HCT116 (cell line): ENCODE measurements at regions not wholly inside any gene's neighbourhood (a gene's known extent, or its start where the extent isn't known, plus 50 kb on each side); places are given as distances from the start of the nearest gene placed in this dataset.

Experiments
- ATAC-seq: fragments of 200-7000 bp; cut with Tn5 transposase; 2 replicates; pipeline ENCODE4 v1.9.1; 2020; ENCODE audit warnings: mild to moderate bottlenecking, moderate library complexity
- BruUV-seq: library from RNA; stranded (reverse); fragments of 400-500 nt; replicated peaks from 2 replicates; lab custom pipeline; 2021; lab: Mats Ljungman, UMichigan
- CTCF ChIA-PET: fragments of 300-600 bp; sonication (Branson Sonifier 250); formaldehyde crosslinking; loops from one replicate; lab custom pipeline; 2021; ENCODE audit warnings: antibody characterized with exemption; lab: Charles Lee
- POLR2A ChIA-PET: fragments of 300-600, 350-600 bp; sonication (Branson Sonifier 250); formaldehyde crosslinking; loops from one replicate; lab custom pipeline; 2021; ENCODE audit warnings: antibody characterized with exemption; lab: Charles Lee
- RAD21 ChIA-PET, 2 experiments: fragments of 300-600 bp; sonication (Branson Sonifier 250); formaldehyde crosslinking; loops; one replicate each; lab custom pipeline; 2023; ENCODE audit warnings: low total read pairs in 2 of 2; ENCODE audit not compliant: uncharacterized antibody in 2 of 2, unreplicated experiment in 2 of 2, low non-redundant PET in 1 of 2; lab: Charles Lee
- DNase-seq: peaks from one replicate; pipeline ENCODE4 v3.0.0-alpha.2; 2010; ENCODE audit warnings: low read depth, low spot score
- H2AFZ ChIP-seq: fragments of 200-600 bp; shearing (Covaris generic), sonication (generic); 2 replicates; pipeline ENCODE4 v1.6.1; 2017; ENCODE audit warnings: low read depth, mixed run types, mixed read lengths, antibody characterized with exemption, low read length; ENCODE audit not compliant: poor library complexity, severe bottlenecking
- H3K27ac ChIP-seq: 2 replicates; pipeline ENCODE4 v1.5.1; 2012; ENCODE audit warnings: low read depth, low read length
- H3K27me3 ChIP-seq: fragments of 200-600 bp; sonication (generic); 2 replicates; pipeline ENCODE4 v1.6.1; 2016; ENCODE audit warnings: mixed run types, low read length, mixed read lengths; ENCODE audit not compliant: insufficient read depth
- H3K36me3 ChIP-seq, 2 experiments: fragments of 200-500 bp in 1 of 2; fragments of 200-600 bp in 1 of 2; sonication (Bioruptor generic) in 1 of 2; sonication (generic) in 1 of 2; 2 replicates each; pipeline versions ENCODE4 v1.5.1 to v1.6.1; 2014 to 2016; ENCODE audit warnings: low read length in 2 of 2, inconsistent platforms in 1 of 2, mixed read lengths in 1 of 2, mixed run types in 1 of 2; ENCODE audit not compliant: insufficient read depth in 2 of 2, control insufficient read depth in 1 of 2
- H3K4me1 ChIP-seq, 2 experiments: fragments of 200-600 bp in 1 of 2; sonication (generic) in 1 of 2; 2 replicates each; pipeline versions ENCODE4 v1.5.1 to v1.6.1; 2012 to 2017; ENCODE audit warnings: low read length in 2 of 2, inconsistent platforms in 1 of 2, mild to moderate bottlenecking in 1 of 2, mixed read lengths in 1 of 2, mixed run types in 1 of 2, moderate library complexity in 1 of 2; ENCODE audit not compliant: insufficient read depth in 2 of 2, control insufficient read depth in 1 of 2
- H3K4me2 ChIP-seq: fragments of 200-600 bp; sonication (generic); 2 replicates; pipeline ENCODE4 v1.6.1; 2017; ENCODE audit warnings: mixed run types, low read length, mixed read lengths
- H3K4me3 ChIP-seq, 2 experiments: fragments of 200-600 bp in 1 of 2; sonication (generic) in 1 of 2; replicated peaks in 1 of 2; 2 replicates each; pipeline ENCODE4 v1.5.1; 2011 to 2016; ENCODE audit warnings: low read length in 2 of 2, control low read depth in 1 of 2, low read depth in 1 of 2, mild to moderate bottlenecking in 1 of 2, mixed read lengths in 1 of 2, mixed run types in 1 of 2
- H3K79me2 ChIP-seq: fragments of 200-600 bp; sonication (generic); 2 replicates; pipeline ENCODE4 v1.6.1; 2017; ENCODE audit warnings: mild to moderate bottlenecking, mixed run types, low read length, moderate library complexity, mixed read lengths; ENCODE audit not compliant: insufficient read depth
- H3K9ac ChIP-seq: fragments of 200-600 bp; sonication (generic); 2 replicates; pipeline ENCODE4 v1.6.1; 2016; ENCODE audit warnings: low read length, mixed read lengths
- H3K9me2 ChIP-seq: fragments of 200-600 bp; sonication (generic), shearing (Covaris generic); 2 replicates; pipeline ENCODE4 v1.6.1; 2017; ENCODE audit warnings: mixed run types, mild to moderate bottlenecking, moderate library complexity; ENCODE audit not compliant: insufficient read depth
- H3K9me3 ChIP-seq, 2 experiments: fragments of 200-500 bp in 1 of 2; fragments of 200-600 bp in 1 of 2; sonication (Bioruptor generic) in 1 of 2; sonication (generic) in 1 of 2; 2 replicates each; pipeline ENCODE4 v1.6.1; 2014 to 2017; ENCODE audit warnings: low read length in 2 of 2, mixed read lengths in 2 of 2, inconsistent platforms in 1 of 2, low read depth in 1 of 2, mild to moderate bottlenecking in 1 of 2, mixed run types in 1 of 2, moderate library complexity in 1 of 2; ENCODE audit not compliant: control insufficient read depth in 1 of 2, insufficient read depth in 1 of 2
- H4K20me1 ChIP-seq: fragments of 200-600 bp; sonication (generic), shearing (Covaris generic); 2 replicates; pipeline ENCODE4 v1.6.1; 2017; ENCODE audit warnings: mixed run types, mild to moderate bottlenecking, moderate library complexity; ENCODE audit not compliant: insufficient read depth
- CBX3 ChIP-seq: IDR thresholded peaks from 2 replicates; pipeline ENCODE4 v1.6.1; 2012; ENCODE audit warnings: low read depth
- CEBPB ChIP-seq: IDR thresholded peaks from 2 replicates; pipeline ENCODE4 v1.6.1; 2012; ENCODE audit warnings: low read depth
- ELF1 ChIP-seq: IDR thresholded peaks from 2 replicates; pipeline ENCODE4 v1.6.1; 2012; ENCODE audit warnings: low read depth, borderline replicate concordance
- EZH2 ChIP-seq: fragments of 200-600 bp; sonication (generic); IDR thresholded peaks from 2 replicates; pipeline ENCODE4 v1.6.1; 2017; ENCODE audit warnings: antibody characterized with exemption, mixed run types
- FOSL1 ChIP-seq: IDR thresholded peaks from 2 replicates; pipeline ENCODE4 v1.6.1; 2012; ENCODE audit warnings: low read depth
- JUND ChIP-seq: IDR thresholded peaks from 2 replicates; pipeline ENCODE4 v1.6.1; 2012
- POLR2A ChIP-seq: IDR thresholded peaks from 2 replicates; pipeline ENCODE4 v1.7.0; 2011; ENCODE audit warnings: borderline replicate concordance; ENCODE audit not compliant: insufficient read depth, insufficient read length; ENCODE audit errors: extremely low read depth
- SP1 ChIP-seq: IDR thresholded peaks from 2 replicates; pipeline ENCODE4 v1.6.1; 2012; ENCODE audit warnings: low read depth
- TCF7L2 ChIP-seq: IDR thresholded peaks from 2 replicates; pipeline ENCODE4 v1.7.0; 2011; ENCODE audit warnings: borderline replicate concordance, inconsistent platforms; ENCODE audit not compliant: insufficient read depth, insufficient read length; ENCODE audit errors: extremely low read depth
- YY1 ChIP-seq: IDR thresholded peaks from 2 replicates; pipeline ENCODE4 v1.6.1; 2011; ENCODE audit warnings: low read length, low read depth, moderate library complexity, mild to moderate bottlenecking; ENCODE audit not compliant: insufficient replicate concordance; ENCODE audit errors: extremely low read depth
- ZNF274 ChIP-seq: fragments of 200-500 bp; sonication (Bioruptor generic); IDR thresholded peaks from 2 replicates; pipeline ENCODE4 v1.6.1; 2014; ENCODE audit warnings: mild to moderate bottlenecking, low read depth, low read length, inconsistent platforms
- intact Hi-C: fragments of 100-400 bp; cut with micrococcal nuclease; formaldehyde crosslinking; loops from 2 replicates; pipeline ENCODE4 v1.10.0; 2022
- TF ChIP-seq, protein P1 (sequence below): IDR thresholded peaks from 2 replicates; pipeline ENCODE4 v1.6.1; 2011; ENCODE audit warnings: mild to moderate bottlenecking, low read length, moderate library complexity; ENCODE audit not compliant: insufficient replicate concordance; ENCODE audit errors: extremely low read depth
- TF ChIP-seq, protein P2 (sequence below): IDR thresholded peaks from 2 replicates; pipeline ENCODE4 v1.6.1; 2012; ENCODE audit warnings: low read depth
- TF ChIP-seq, protein P3 (sequence below): IDR thresholded peaks from 2 replicates; pipeline ENCODE4 v1.6.1; 2012

DNA sequence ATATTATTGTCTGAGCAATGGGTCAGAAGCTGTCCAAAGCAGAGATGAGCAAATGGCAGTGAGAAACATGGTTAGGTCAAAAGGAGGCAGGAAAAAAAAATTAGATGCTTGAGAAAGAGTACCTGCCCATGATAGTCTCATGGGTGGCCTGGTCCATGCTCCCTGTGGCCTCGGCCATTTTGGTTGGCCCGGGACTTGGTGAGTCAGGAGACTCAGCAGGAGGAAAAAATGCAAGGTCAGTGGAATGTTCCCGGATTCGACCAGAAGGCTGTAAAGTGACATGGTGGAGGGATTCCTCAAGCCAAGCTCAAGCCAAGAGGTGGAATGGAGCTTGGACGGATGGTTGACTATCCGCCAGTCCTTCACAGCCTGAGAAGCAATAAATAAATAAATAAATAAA lies 236.7 kb downstream of the ASMT start:
- Histone ChIP-seq H3K4me1 (no peaks in the 10 kb centered on the region), H3K4me2 (no peak overlapping the region), H3K9me2 (no peaks in the 10 kb centered on the region), H3K36me3 (no peaks in the 10 kb centered on the region), H3K9me3 (no peaks in the 10 kb centered on the region), H3K9ac (no peak overlapping the region), H2AFZ (no peak overlapping the region), H3K4me3 (no peak overlapping the region), H3K27ac (no peak overlapping the region), H3K79me2 (no peaks in the 10 kb centered on the region), H4K20me1 (no peaks in the 10 kb centered on the region), H3K27me3 (no peaks in the 10 kb centered on the region)
- POLR2A ChIA-PET, result no interaction called here
- ATAC-seq (no peak), DNase-seq (no peak)
- CTCF ChIA-PET, result no interaction called here
- no TSS peak for BruUV-seq
- TF ChIP-seq, protein P1, sequence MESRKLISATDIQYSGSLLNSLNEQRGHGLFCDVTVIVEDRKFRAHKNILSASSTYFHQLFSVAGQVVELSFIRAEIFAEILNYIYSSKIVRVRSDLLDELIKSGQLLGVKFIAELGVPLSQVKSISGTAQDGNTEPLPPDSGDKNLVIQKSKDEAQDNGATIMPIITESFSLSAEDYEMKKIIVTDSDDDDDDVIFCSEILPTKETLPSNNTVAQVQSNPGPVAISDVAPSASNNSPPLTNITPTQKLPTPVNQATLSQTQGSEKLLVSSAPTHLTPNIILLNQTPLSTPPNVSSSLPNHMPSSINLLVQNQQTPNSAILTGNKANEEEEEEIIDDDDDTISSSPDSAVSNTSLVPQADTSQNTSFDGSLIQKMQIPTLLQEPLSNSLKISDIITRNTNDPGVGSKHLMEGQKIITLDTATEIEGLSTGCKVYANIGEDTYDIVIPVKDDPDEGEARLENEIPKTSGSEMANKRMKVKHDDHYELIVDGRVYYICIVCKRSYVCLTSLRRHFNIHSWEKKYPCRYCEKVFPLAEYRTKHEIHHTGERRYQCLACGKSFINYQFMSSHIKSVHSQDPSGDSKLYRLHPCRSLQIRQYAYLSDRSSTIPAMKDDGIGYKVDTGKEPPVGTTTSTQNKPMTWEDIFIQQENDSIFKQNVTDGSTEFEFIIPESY, result no peak
- TF ChIP-seq TCF7L2 (no peak), SP1 (no peak), CBX3 (no peak), CEBPB (no peak), ELF1 (no peak), POLR2A (no peak), YY1 (no peak), JUND (no peak), EZH2 (no peak), FOSL1 (no peak), ZNF274 (no peak)
- TF ChIP-seq, protein P2, sequence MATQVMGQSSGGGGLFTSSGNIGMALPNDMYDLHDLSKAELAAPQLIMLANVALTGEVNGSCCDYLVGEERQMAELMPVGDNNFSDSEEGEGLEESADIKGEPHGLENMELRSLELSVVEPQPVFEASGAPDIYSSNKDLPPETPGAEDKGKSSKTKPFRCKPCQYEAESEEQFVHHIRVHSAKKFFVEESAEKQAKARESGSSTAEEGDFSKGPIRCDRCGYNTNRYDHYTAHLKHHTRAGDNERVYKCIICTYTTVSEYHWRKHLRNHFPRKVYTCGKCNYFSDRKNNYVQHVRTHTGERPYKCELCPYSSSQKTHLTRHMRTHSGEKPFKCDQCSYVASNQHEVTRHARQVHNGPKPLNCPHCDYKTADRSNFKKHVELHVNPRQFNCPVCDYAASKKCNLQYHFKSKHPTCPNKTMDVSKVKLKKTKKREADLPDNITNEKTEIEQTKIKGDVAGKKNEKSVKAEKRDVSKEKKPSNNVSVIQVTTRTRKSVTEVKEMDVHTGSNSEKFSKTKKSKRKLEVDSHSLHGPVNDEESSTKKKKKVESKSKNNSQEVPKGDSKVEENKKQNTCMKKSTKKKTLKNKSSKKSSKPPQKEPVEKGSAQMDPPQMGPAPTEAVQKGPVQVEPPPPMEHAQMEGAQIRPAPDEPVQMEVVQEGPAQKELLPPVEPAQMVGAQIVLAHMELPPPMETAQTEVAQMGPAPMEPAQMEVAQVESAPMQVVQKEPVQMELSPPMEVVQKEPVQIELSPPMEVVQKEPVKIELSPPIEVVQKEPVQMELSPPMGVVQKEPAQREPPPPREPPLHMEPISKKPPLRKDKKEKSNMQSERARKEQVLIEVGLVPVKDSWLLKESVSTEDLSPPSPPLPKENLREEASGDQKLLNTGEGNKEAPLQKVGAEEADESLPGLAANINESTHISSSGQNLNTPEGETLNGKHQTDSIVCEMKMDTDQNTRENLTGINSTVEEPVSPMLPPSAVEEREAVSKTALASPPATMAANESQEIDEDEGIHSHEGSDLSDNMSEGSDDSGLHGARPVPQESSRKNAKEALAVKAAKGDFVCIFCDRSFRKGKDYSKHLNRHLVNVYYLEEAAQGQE, result no peak
- TF ChIP-seq, protein P3, sequence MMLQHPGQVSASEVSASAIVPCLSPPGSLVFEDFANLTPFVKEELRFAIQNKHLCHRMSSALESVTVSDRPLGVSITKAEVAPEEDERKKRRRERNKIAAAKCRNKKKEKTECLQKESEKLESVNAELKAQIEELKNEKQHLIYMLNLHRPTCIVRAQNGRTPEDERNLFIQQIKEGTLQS, result no peak
- intact Hi-C loops, result no loop called here
- RAD21 ChIA-PET, result no interaction called here
